ENCODE measurements at regions not wholly inside any gene's neighbourhood (a gene's known extent, or its start where the extent isn't known, plus 50 kb on each side); places are given as distances from the start of the nearest gene placed in this dataset.

DNA sequence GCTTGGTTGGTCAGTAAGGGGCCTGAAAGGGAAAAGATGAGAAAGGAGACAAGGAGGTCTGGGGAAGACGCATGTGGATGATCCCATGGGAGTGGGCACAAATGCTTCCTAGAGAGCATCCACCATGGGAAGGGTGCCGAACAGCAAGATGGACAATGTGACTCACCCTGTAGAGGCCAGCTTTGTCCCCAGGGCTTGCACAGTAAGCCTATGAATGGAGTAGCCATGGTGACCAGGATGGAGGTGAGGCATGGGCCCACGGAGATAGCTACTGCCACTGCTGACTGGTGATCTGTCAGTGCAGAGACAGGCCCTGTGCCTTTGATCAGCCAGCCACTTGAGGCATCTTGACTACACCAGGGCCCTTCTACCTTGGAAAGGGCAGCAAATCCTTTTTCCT is 172.6 kb downstream of the HAUS1 start:
- Histone ChIP-seq H3K4me3 (no peak overlapping the region), H3K4me1 (ENCODE audit: control insufficient read depth in 1 of 2, low read depth in 2 of 2) (no peaks in the 10 kb centered on the region), H3K27me3 (replicated peaks; ENCODE audit: insufficient read depth) (no peaks in the 10 kb centered on the region), H3K36me3 (no peaks in the 10 kb centered on the region), H3K27ac (no peak overlapping the region), H3K9me3 (no peaks in the 10 kb centered on the region)
- DNase-seq (ENCODE audit: low spot score) (no peak), ATAC-seq (ENCODE audit: insufficient number of reproducible peaks, low FRiP score, low read depth) (no peak)
- TF ChIP-seq CTCF (IDR thresholded peaks at IDR 0.05), result no peak

- H3K36me3 ChIP-seq, result no peaks in the 10 kb centered on the region
- H3K4me1 ChIP-seq (ENCODE audit: control insufficient read depth in 1 of 2, low read depth in 2 of 2), result no peaks in the 10 kb centered on the region
- H3K27me3 ChIP-seq (replicated peaks; ENCODE audit: insufficient read depth), result no peaks in the 10 kb centered on the region
- DNase-seq (ENCODE audit: low spot score), result no peak
- no peak overlapping the region for H3K27ac ChIP-seq
- ATAC-seq (ENCODE audit: insufficient number of reproducible peaks, low FRiP score, low read depth), result no peak
- no peaks in the 10 kb centered on the region for H3K9me3 ChIP-seq
- TF ChIP-seq CTCF (IDR thresholded peaks at IDR 0.05), result no peak
- H3K4me3 ChIP-seq, result no peak overlapping the region
These were observed 174.6 kb downstream of the HAUS1 start for GRCh38 chr18:46278481-46279465.

DNA sequence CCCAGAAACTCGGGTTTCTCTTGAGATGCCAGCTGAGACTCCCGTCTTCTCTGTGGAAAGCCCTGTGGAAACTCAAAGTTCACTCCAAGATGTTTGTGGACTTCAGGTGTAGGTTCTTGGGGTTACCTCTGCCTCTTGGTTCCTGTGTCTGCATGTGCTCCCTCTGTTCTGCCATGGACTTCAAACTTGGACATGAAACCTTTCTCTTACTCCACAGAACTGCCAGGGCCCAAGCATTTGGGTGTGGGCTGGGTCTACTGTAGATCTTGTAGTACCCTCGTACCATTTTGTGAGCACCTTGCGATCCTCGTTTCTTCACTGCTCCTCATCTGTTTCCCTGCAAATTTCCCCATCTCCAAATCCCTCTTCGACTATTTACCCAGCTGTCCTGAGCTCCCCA is 175.5 kb downstream of the HAUS1 start:
- ATAC-seq (ENCODE audit: insufficient number of reproducible peaks, low FRiP score, low read depth), result no peak

DNA sequence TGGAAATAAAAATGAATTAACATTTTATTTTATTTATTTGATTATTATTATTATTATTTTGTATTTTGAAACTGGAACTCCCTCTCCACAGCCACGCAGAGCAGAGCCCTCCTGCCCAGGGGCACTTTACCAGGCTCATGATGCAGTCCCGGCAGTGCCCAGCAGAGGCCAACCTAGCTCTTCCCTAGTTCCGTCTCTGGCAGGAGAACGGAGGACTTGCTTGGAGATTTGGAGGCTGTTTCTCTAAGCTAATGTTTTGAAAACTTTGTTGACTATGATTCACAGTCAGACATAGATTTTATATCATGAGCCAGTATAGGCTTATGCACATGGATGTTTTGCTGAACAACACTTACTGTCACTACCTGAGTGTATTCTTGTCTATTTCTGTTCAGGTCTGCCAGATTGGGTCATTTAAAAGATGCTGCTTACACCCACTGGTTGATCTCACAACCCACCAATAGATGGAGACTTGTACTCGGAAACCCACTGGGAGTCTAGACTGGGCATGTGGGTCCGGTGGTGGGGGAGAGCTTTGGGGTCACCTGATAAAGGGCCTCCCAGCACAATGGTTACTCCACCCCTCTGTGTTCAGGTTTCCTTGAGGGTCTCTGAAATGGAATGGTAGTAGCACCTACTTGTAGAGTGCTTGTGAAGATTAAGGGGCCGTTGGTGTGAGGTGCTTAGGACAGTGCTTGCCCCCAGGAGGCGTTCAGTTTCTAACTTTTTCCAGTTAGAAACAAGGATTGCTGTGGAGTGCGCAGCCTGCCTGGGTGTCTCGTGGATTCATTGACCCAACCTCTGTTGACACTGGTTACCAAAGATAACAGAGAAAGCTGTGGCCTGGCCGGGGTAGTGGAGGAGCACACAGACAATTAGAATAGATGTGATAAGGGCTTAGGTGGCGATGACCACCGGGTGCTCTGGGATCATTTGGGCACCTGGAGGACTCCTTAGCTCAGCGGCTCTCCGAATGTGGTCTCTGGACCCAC is 177.3 kb downstream of the HAUS1 start:
- H3K9me3 ChIP-seq, result no peaks in the 10 kb centered on the region
- H3K4me1 ChIP-seq (ENCODE audit: control insufficient read depth in 1 of 2, low read depth in 2 of 2), result no peaks in the 10 kb centered on the region
- no peak overlapping the region for H3K4me3 ChIP-seq
- no peak overlapping the region for H3K27ac ChIP-seq
- H3K36me3 ChIP-seq, result no peaks in the 10 kb centered on the region
- peak; percentile 47 for ATAC-seq (ENCODE audit: insufficient number of reproducible peaks, low FRiP score, low read depth)
- H3K27me3 ChIP-seq (replicated peaks; ENCODE audit: insufficient read depth), result no peaks in the 10 kb centered on the region
- no peak for DNase-seq (ENCODE audit: low spot score)
- TF ChIP-seq CTCF (IDR thresholded peaks at IDR 0.05), result peak; percentile 90

More for the DNA sequence above, 175.5 kb downstream of the HAUS1 start:
- Histone ChIP-seq H3K4me3 (no peak overlapping the region), H3K9me3 (no peaks in the 10 kb centered on the region), H3K27me3 (replicated peaks; ENCODE audit: insufficient read depth) (no peaks in the 10 kb centered on the region), H3K36me3 (no peaks in the 10 kb centered on the region), H3K27ac (no peak overlapping the region), H3K4me1 (ENCODE audit: control insufficient read depth in 1 of 2, low read depth in 2 of 2) (no peaks in the 10 kb centered on the region)
- TF ChIP-seq CTCF (IDR thresholded peaks at IDR 0.05), result no peak
- DNase-seq (ENCODE audit: low spot score), result no peak

DNA sequence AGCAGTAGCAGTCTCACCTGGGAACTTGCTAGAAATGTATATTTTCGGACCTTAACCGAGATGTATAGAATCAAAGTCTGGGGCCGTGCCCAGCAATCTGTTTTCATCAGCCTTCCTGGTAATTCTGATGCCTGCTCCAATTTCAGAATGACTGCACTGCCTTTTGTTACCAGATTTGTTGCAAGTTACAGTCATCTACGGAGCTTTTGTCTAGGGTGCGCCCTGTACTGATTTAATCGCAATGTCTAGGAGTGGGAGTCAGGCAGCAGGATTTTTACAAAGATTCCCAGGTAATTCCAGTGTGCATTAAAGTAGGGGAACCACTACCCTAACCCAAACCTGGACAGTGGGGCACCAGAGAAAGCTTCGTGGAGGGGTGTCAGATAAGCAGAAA is 178.0 kb downstream of the HAUS1 start:
- no peak for DNase-seq (ENCODE audit: low spot score)
- H3K4me3 ChIP-seq, result no peak overlapping the region
- H3K9me3 ChIP-seq, result no peaks in the 10 kb centered on the region
- H3K4me1 ChIP-seq (ENCODE audit: control insufficient read depth in 1 of 2, low read depth in 2 of 2), result no peaks in the 10 kb centered on the region
- H3K27me3 ChIP-seq (replicated peaks; ENCODE audit: insufficient read depth), result no peaks in the 10 kb centered on the region
- no peaks in the 10 kb centered on the region for H3K36me3 ChIP-seq
- no peak for ATAC-seq (ENCODE audit: insufficient number of reproducible peaks, low FRiP score, low read depth)
- H3K27ac ChIP-seq, result no peak overlapping the region
- no peak for TF ChIP-seq CTCF (IDR thresholded peaks at IDR 0.05)
